OCI-LY3 (cell line): ENCODE measurements at regions not wholly inside any gene's neighbourhood (a gene's known extent, or its start where the extent isn't known, plus 50 kb on each side); places are given as distances from the start of the nearest gene placed in this dataset.

Source experiments
- CTCF ChIP-seq: fragments of 200-600, 300-600 bp; sonication (generic); IDR thresholded peaks from 2 replicates; pipeline ENCODE4 v1.5.1; 2014; ENCODE audit warnings: antibody characterized with exemption, low read length, low read depth
- EZH2phosphoT487 ChIP-seq: fragments of 200-600 bp; shearing (Covaris generic); IDR thresholded peaks from 2 replicates; pipeline ENCODE4 v1.6.1; 2018; ENCODE audit warnings: antibody characterized with exemption, mixed run types, low read depth

GRCh38 chr4:156312261-156312847 is 358.7 kb upstream of the CTSO start:
- TF ChIP-seq CTCF: no peak
- no peak for TF ChIP-seq EZH2phosphoT487
